ENCODE measurements at regions not wholly inside any gene's neighbourhood (a gene's known extent, or its start where the extent isn't known, plus 50 kb on each side); places are given as distances from the start of the nearest gene placed in this dataset.
"Not testable (repeated sequence)": the region's sequence is repeated elsewhere in the genome, so short reads cannot be mapped to it uniquely, and the experiment has no call there.

- no peak overlapping the region for H3K9ac ChIP-seq (replicated peaks; ENCODE audit: extremely low read depth, insufficient read depth, low read length)
- no peak overlapping the region for H3K27ac ChIP-seq (ENCODE audit: insufficient read depth, low read depth, low read length)
- ChIA-PET POLR2A (no interaction called here), CTCF (interaction anchor here (0.6 to 2.2 kb wide), 4 partner anchors 11 to 56 kb away, joined by 3 to 10 read pairs (median 3); no protein-coding TSS in a partner anchor)
- DNase-seq (ENCODE audit: low read depth, low spot score) (no peak), FAIRE-seq (no peak)
- TF ChIP-seq JUN (IDR thresholded peaks at IDR 0.05; ENCODE audit: borderline replicate concordance, insufficient read depth, insufficient read length, low read depth) (no peak), CTCF (IDR thresholded peaks at IDR 0.05; ENCODE audit: extremely low read depth in 1 of 2, insufficient read depth in 1 of 2, low read depth in 1 of 2, low read length in 2 of 2) (peak; percentile 66 to 71)
- intact Hi-C loops (cut with micrococcal nuclease) (loop anchor here (1.0 kb wide), 2 partner anchors 28 to 107 kb away; no protein-coding TSS in a partner anchor), dilution Hi-C loops (cut with MboI; ENCODE audit: extremely low pct_ligation_motif_present, low sequenced_read_pairs) (no loop called here)
- no peaks in the 10 kb centered on the region for H3K9me1 ChIP-seq (replicated peaks; ENCODE audit: control insufficient read depth, extremely low read depth, insufficient read depth, low read length)
- no peaks in the 10 kb centered on the region for H3K36me3 ChIP-seq (ENCODE audit: control insufficient read depth in 2 of 2, extremely low read depth in 1 of 2, insufficient read depth in 2 of 2, low read length in 2 of 2)
- no peaks in the 10 kb centered on the region for H3K79me2 ChIP-seq (ENCODE audit: control insufficient read depth, insufficient read depth, low read length)
- no peaks in the 10 kb centered on the region for H3K9me3 ChIP-seq (replicated peaks; ENCODE audit: control insufficient read depth, insufficient read depth, low read length)
- no peaks in the 10 kb centered on the region for H3K4me1 ChIP-seq (ENCODE audit: control insufficient read depth, extremely low read depth, insufficient read depth, low read length)
- H2AFZ ChIP-seq (ENCODE audit: low read depth, low read length): no peak overlapping the region
- no TSS peak for BruUV-seq (replicated peaks)
- H3K4me2 ChIP-seq (ENCODE audit: insufficient read depth, low read length): no peak overlapping the region
- peaks cover 0 to 2% of the 10 kb centered on the region in 2 experiments for H3K27me3 ChIP-seq (ENCODE audit: control insufficient read depth in 2 of 2, insufficient read depth in 2 of 2, low read length in 2 of 2)
- H4K20me1 ChIP-seq (replicated peaks; ENCODE audit: control insufficient read depth, extremely low read depth, insufficient read depth, low read length): no peaks in the 10 kb centered on the region
- H3K4me3 ChIP-seq (replicated peaks in 1 of 3; ENCODE audit: insufficient read depth in 1 of 3, low read depth in 1 of 3, low read length in 3 of 3): no peak overlapping the region
Observed at GRCh38 chr10:125521721-125522680, 161.0 kb downstream of the TEX36 start.

- Histone ChIP-seq H3K9me1 (replicated peaks; ENCODE audit: control insufficient read depth, extremely low read depth, insufficient read depth, low read length) (no peaks in the 10 kb centered on the region), H2AFZ (ENCODE audit: low read depth, low read length) (no peak overlapping the region), H3K9ac (replicated peaks; ENCODE audit: extremely low read depth, insufficient read depth, low read length) (no peak overlapping the region), H4K20me1 (replicated peaks; ENCODE audit: control insufficient read depth, extremely low read depth, insufficient read depth, low read length) (no peaks in the 10 kb centered on the region), H3K4me2 (ENCODE audit: insufficient read depth, low read length) (no peak overlapping the region), H3K79me2 (ENCODE audit: control insufficient read depth, insufficient read depth, low read length) (no peaks in the 10 kb centered on the region), H3K27me3 (ENCODE audit: control insufficient read depth in 2 of 2, insufficient read depth in 2 of 2, low read length in 2 of 2) (peaks cover 0 to 2% of the 10 kb centered on the region in 2 experiments), H3K9me3 (replicated peaks; ENCODE audit: control insufficient read depth, insufficient read depth, low read length) (no peaks in the 10 kb centered on the region), H3K27ac (ENCODE audit: insufficient read depth, low read depth, low read length) (no peak overlapping the region), H3K4me1 (ENCODE audit: control insufficient read depth, extremely low read depth, insufficient read depth, low read length) (no peaks in the 10 kb centered on the region), H3K36me3 (ENCODE audit: control insufficient read depth in 2 of 2, extremely low read depth in 1 of 2, insufficient read depth in 2 of 2, low read length in 2 of 2) (no peaks in the 10 kb centered on the region), H3K4me3 (replicated peaks in 1 of 3; ENCODE audit: insufficient read depth in 1 of 3, low read depth in 1 of 3, low read length in 3 of 3) (no peak overlapping the region)
- DNase-seq (ENCODE audit: low read depth, low spot score): no peak
- dilution Hi-C loops (cut with MboI; ENCODE audit: extremely low pct_ligation_motif_present, low sequenced_read_pairs): no loop called here
- CTCF ChIA-PET: interaction anchor here (0.6 kb wide), 1 partner anchor 57 kb away, joined by 3 read pairs; no protein-coding TSS in a partner anchor
- POLR2A ChIA-PET: no interaction called here
- no TSS peak for BruUV-seq (replicated peaks)
- TF ChIP-seq JUN (IDR thresholded peaks at IDR 0.05; ENCODE audit: borderline replicate concordance, insufficient read depth, insufficient read length, low read depth): peak; percentile 12
- TF ChIP-seq GATA2 (IDR thresholded peaks at IDR 0.05; ENCODE audit: insufficient read depth, insufficient read length, low read depth, low read length): no peak
- TF ChIP-seq POLR2A (IDR thresholded peaks at IDR 0.05; ENCODE audit: low read depth, low read length): no peak
- no peak for TF ChIP-seq MYC (IDR thresholded peaks at IDR 0.05; ENCODE audit: low read depth, low read length)
- intact Hi-C loops (cut with micrococcal nuclease): no loop called here
- FAIRE-seq: no peak
Observed at GRCh38 chr10:125520968-125521367, 162.0 kb downstream of the TEX36 start.

DNA sequence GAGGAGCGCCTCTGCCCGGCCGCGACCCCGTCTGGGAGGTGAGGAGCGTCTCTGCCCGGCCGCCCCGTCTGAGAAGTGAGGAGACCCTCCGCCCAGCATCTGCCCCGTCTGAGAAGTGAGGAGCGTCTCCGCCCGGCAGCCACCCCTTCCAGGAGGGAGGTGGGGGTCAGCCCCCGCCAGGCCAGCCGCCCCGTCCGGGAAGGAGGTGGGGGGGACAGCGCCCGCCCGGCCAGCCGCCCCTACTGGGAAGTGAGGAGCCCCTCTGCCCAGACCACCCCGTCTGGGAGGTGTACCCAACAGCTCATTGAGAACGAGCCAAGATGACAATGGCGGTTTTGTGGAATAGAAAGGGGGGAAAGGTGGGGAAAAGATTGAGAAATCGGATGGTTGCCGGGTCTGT, 164.6 kb downstream of the TEX36 start:
- CTCF ChIA-PET; intact Hi-C loops (cut with micrococcal nuclease); dilution Hi-C loops (cut with MboI; ENCODE audit: extremely low pct_ligation_motif_present, low sequenced_read_pairs); H3K4me2 ChIP-seq (ENCODE audit: insufficient read depth, low read length); H3K36me3 ChIP-seq (ENCODE audit: control insufficient read depth in 2 of 2, extremely low read depth in 1 of 2, insufficient read depth in 2 of 2, low read length in 2 of 2); H3K79me2 ChIP-seq (ENCODE audit: control insufficient read depth, insufficient read depth, low read length); H3K9me1 ChIP-seq (replicated peaks; ENCODE audit: control insufficient read depth, extremely low read depth, insufficient read depth, low read length); H3K9ac ChIP-seq (replicated peaks; ENCODE audit: extremely low read depth, insufficient read depth, low read length); H3K4me1 ChIP-seq (ENCODE audit: control insufficient read depth, extremely low read depth, insufficient read depth, low read length); H3K27ac ChIP-seq (ENCODE audit: insufficient read depth, low read depth, low read length); BruUV-seq (replicated peaks); H4K20me1 ChIP-seq (replicated peaks; ENCODE audit: control insufficient read depth, extremely low read depth, insufficient read depth, low read length); POLR2A ChIA-PET; DNase-seq (ENCODE audit: low read depth, low spot score); H3K9me3 ChIP-seq (replicated peaks; ENCODE audit: control insufficient read depth, insufficient read depth, low read length); H2AFZ ChIP-seq (ENCODE audit: low read depth, low read length); FAIRE-seq; H3K4me3 ChIP-seq (replicated peaks in 1 of 3; ENCODE audit: insufficient read depth in 1 of 3, low read depth in 1 of 3, low read length in 3 of 3); H3K27me3 ChIP-seq (ENCODE audit: control insufficient read depth in 2 of 2, insufficient read depth in 2 of 2, low read length in 2 of 2): not testable (repeated sequence)
